ENCODE measurements at regions not wholly inside any gene's neighbourhood (a gene's known extent, or its start where the extent isn't known, plus 50 kb on each side); places are given as distances from the start of the nearest gene placed in this dataset.
"Not testable (repeated sequence)": the region's sequence is repeated elsewhere in the genome, so short reads cannot be mapped to it uniquely, and the experiment has no call there.

GRCh38 chr1:115153966-115154557, 64.8 kb upstream of the TSPAN2 start:
- no peak overlapping the region for H2AFZ ChIP-seq (ENCODE audit: low read depth, low read length)
- no peak for DNase-seq
- no peaks in the 10 kb centered on the region for H3K9me3 ChIP-seq (ENCODE audit: control insufficient read depth, low read length)
- H2BK120ac ChIP-seq (ENCODE audit: low read depth, low read length): no peak overlapping the region
- H2BK15ac ChIP-seq (ENCODE audit: low read depth, poor library complexity, severe bottlenecking): no peak overlapping the region
- no peak overlapping the region for H4K91ac ChIP-seq (ENCODE audit: low read length)
- no peaks in the 10 kb centered on the region for H3K27me3 ChIP-seq (ENCODE audit: control insufficient read depth in 1 of 2, insufficient read depth in 1 of 2, low read length in 2 of 2)
- no peak overlapping the region for H3K4me2 ChIP-seq (ENCODE audit: low read length, poor library complexity, severe bottlenecking)
- H3K36me3 ChIP-seq (ENCODE audit: control insufficient read depth in 1 of 2, insufficient read depth in 2 of 2, low read depth in 1 of 2, low read length in 2 of 2): no peaks in the 10 kb centered on the region
- no peak overlapping the region for H3K27ac ChIP-seq (ENCODE audit: low read length, poor library complexity, severe bottlenecking)
- H3K18ac ChIP-seq (ENCODE audit: low read depth in 1 of 2, low read length in 2 of 2): no peak overlapping the region
- no peak overlapping the region for H3K9ac ChIP-seq (ENCODE audit: low read length)
- WGBS: 95% methylated on average over 4 of the region's 5 CpGs
- H3K14ac ChIP-seq (ENCODE audit: low read length in 2 of 2): no peak overlapping the region
- H3K4me3 ChIP-seq (ENCODE audit: insufficient read depth in 1 of 2, low read depth in 1 of 2, low read length in 2 of 2): no peak overlapping the region
- no peak overlapping the region for H2BK12ac ChIP-seq (ENCODE audit: low read length in 2 of 2)
- H2BK5ac ChIP-seq (ENCODE audit: low read depth, low read length, poor library complexity, severe bottlenecking): no peak overlapping the region
- H2AK5ac ChIP-seq (ENCODE audit: low read length, severe bottlenecking): no peak overlapping the region
- H4K8ac ChIP-seq (ENCODE audit: low read length): no peak overlapping the region
- H3K4me1 ChIP-seq (ENCODE audit: control insufficient read depth, insufficient read depth, low read depth, low read length): no peaks in the 10 kb centered on the region
- no peaks in the 10 kb centered on the region for H3K79me1 ChIP-seq (replicated peaks; ENCODE audit: low read length, poor library complexity, severe bottlenecking)
- H3K4ac ChIP-seq (ENCODE audit: low read depth in 1 of 2, low read length in 2 of 2): no peak overlapping the region
- H3K23ac ChIP-seq (ENCODE audit: low read length in 2 of 2): no peak overlapping the region

GRCh38 chr1:115147928-115148327, 58.6 kb upstream of the TSPAN2 start:
- H3K9ac ChIP-seq (ENCODE audit: low read length); H2BK5ac ChIP-seq (ENCODE audit: low read depth, low read length, poor library complexity, severe bottlenecking); H3K27ac ChIP-seq (ENCODE audit: low read length, poor library complexity, severe bottlenecking); H2AK5ac ChIP-seq (ENCODE audit: low read length, severe bottlenecking); H4K91ac ChIP-seq (ENCODE audit: low read length); H3K14ac ChIP-seq (ENCODE audit: low read length in 2 of 2); H3K23ac ChIP-seq (ENCODE audit: low read length in 2 of 2); DNase-seq; H3K18ac ChIP-seq (ENCODE audit: low read depth in 1 of 2, low read length in 2 of 2); H3K4me3 ChIP-seq (ENCODE audit: insufficient read depth in 1 of 2, low read depth in 1 of 2, low read length in 2 of 2); H3K36me3 ChIP-seq (ENCODE audit: control insufficient read depth in 1 of 2, insufficient read depth in 2 of 2, low read depth in 1 of 2, low read length in 2 of 2); H2BK15ac ChIP-seq (ENCODE audit: low read depth, poor library complexity, severe bottlenecking); H3K4me2 ChIP-seq (ENCODE audit: low read length, poor library complexity, severe bottlenecking); H3K4ac ChIP-seq (ENCODE audit: low read depth in 1 of 2, low read length in 2 of 2); H2AFZ ChIP-seq (ENCODE audit: low read depth, low read length); H2BK120ac ChIP-seq (ENCODE audit: low read depth, low read length); H2BK12ac ChIP-seq (ENCODE audit: low read length in 2 of 2); H3K27me3 ChIP-seq (ENCODE audit: control insufficient read depth in 1 of 2, insufficient read depth in 1 of 2, low read length in 2 of 2); H4K8ac ChIP-seq (ENCODE audit: low read length); H3K79me1 ChIP-seq (replicated peaks; ENCODE audit: low read length, poor library complexity, severe bottlenecking); H3K4me1 ChIP-seq (ENCODE audit: control insufficient read depth, insufficient read depth, low read depth, low read length); H3K9me3 ChIP-seq (ENCODE audit: control insufficient read depth, low read length): not testable (repeated sequence)
- 34% methylated on average over 13 of the region's 22 CpGs for WGBS

GRCh38 chr1:115145226-115145625, 55.9 kb upstream of the TSPAN2 start:
- no peak overlapping the region for H3K27ac ChIP-seq (ENCODE audit: low read length, poor library complexity, severe bottlenecking)
- H2BK120ac ChIP-seq (ENCODE audit: low read depth, low read length): no peak overlapping the region
- no peak overlapping the region for H2AFZ ChIP-seq (ENCODE audit: low read depth, low read length)
- H4K8ac ChIP-seq (ENCODE audit: low read length): no peak overlapping the region
- no peak overlapping the region for H4K91ac ChIP-seq (ENCODE audit: low read length)
- no peaks in the 10 kb centered on the region for H3K36me3 ChIP-seq (ENCODE audit: control insufficient read depth in 1 of 2, insufficient read depth in 2 of 2, low read depth in 1 of 2, low read length in 2 of 2)
- no peak overlapping the region for H3K4me3 ChIP-seq (ENCODE audit: insufficient read depth in 1 of 2, low read depth in 1 of 2, low read length in 2 of 2)
- no peak overlapping the region for H2BK12ac ChIP-seq (ENCODE audit: low read length in 2 of 2)
- H3K4me2 ChIP-seq (ENCODE audit: low read length, poor library complexity, severe bottlenecking): no peak overlapping the region
- H3K23ac ChIP-seq (ENCODE audit: low read length in 2 of 2): no peak overlapping the region
- H2AK5ac ChIP-seq (ENCODE audit: low read length, severe bottlenecking): no peak overlapping the region
- no peak overlapping the region for H3K14ac ChIP-seq (ENCODE audit: low read length in 2 of 2)
- H3K4ac ChIP-seq (ENCODE audit: low read depth in 1 of 2, low read length in 2 of 2): no peak overlapping the region
- no peaks in the 10 kb centered on the region for H3K79me1 ChIP-seq (replicated peaks; ENCODE audit: low read length, poor library complexity, severe bottlenecking)
- H2BK5ac ChIP-seq (ENCODE audit: low read depth, low read length, poor library complexity, severe bottlenecking): no peak overlapping the region
- no peak for DNase-seq
- no peaks in the 10 kb centered on the region for H3K9me3 ChIP-seq (ENCODE audit: control insufficient read depth, low read length)
- H3K27me3 ChIP-seq (ENCODE audit: control insufficient read depth in 1 of 2, insufficient read depth in 1 of 2, low read length in 2 of 2): no peaks in the 10 kb centered on the region
- no CpG with 5 or more reads among the region's 1 CpG for WGBS
- H2BK15ac ChIP-seq (ENCODE audit: low read depth, poor library complexity, severe bottlenecking): no peak overlapping the region
- H3K18ac ChIP-seq (ENCODE audit: low read depth in 1 of 2, low read length in 2 of 2): no peak overlapping the region
- H3K4me1 ChIP-seq (ENCODE audit: control insufficient read depth, insufficient read depth, low read depth, low read length): peaks cover 2% of the 10 kb centered on the region
- no peak overlapping the region for H3K9ac ChIP-seq (ENCODE audit: low read length)

- Histone ChIP-seq H3K27ac (ENCODE audit: low read length, poor library complexity, severe bottlenecking) (no peak overlapping the region), H3K4me1 (ENCODE audit: control insufficient read depth, insufficient read depth, low read depth, low read length) (peaks cover 2% of the 10 kb centered on the region), H3K14ac (ENCODE audit: low read length in 2 of 2) (no peak overlapping the region), H2AFZ (ENCODE audit: low read depth, low read length) (no peak overlapping the region), H2BK120ac (ENCODE audit: low read depth, low read length) (no peak overlapping the region), H2BK12ac (ENCODE audit: low read length in 2 of 2) (no peak overlapping the region), H2BK15ac (ENCODE audit: low read depth, poor library complexity, severe bottlenecking) (no peak overlapping the region), H2BK5ac (ENCODE audit: low read depth, low read length, poor library complexity, severe bottlenecking) (no peak overlapping the region), H3K4me3 (ENCODE audit: insufficient read depth in 1 of 2, low read depth in 1 of 2, low read length in 2 of 2) (no peak overlapping the region), H3K79me1 (replicated peaks; ENCODE audit: low read length, poor library complexity, severe bottlenecking) (no peaks in the 10 kb centered on the region), H3K27me3 (ENCODE audit: control insufficient read depth in 1 of 2, insufficient read depth in 1 of 2, low read length in 2 of 2) (no peaks in the 10 kb centered on the region), H3K4me2 (ENCODE audit: low read length, poor library complexity, severe bottlenecking) (no peak overlapping the region), H3K23ac (ENCODE audit: low read length in 2 of 2) (no peak overlapping the region), H4K8ac (ENCODE audit: low read length) (no peak overlapping the region), H3K9ac (ENCODE audit: low read length) (no peak overlapping the region), H2AK5ac (ENCODE audit: low read length, severe bottlenecking) (no peak overlapping the region), H4K91ac (ENCODE audit: low read length) (no peak overlapping the region), H3K4ac (ENCODE audit: low read depth in 1 of 2, low read length in 2 of 2) (no peak overlapping the region), H3K18ac (ENCODE audit: low read depth in 1 of 2, low read length in 2 of 2) (no peak overlapping the region), H3K36me3 (ENCODE audit: control insufficient read depth in 1 of 2, insufficient read depth in 2 of 2, low read depth in 1 of 2, low read length in 2 of 2) (no peaks in the 10 kb centered on the region), H3K9me3 (ENCODE audit: control insufficient read depth, low read length) (no peaks in the 10 kb centered on the region)
- WGBS: 71% methylated on average over 2 of the region's 2 CpGs
- DNase-seq: no peak
Observed at GRCh38 chr1:115144176-115144575, 54.9 kb upstream of the TSPAN2 start.

Data from mesenchymal stem cell (in vitro differentiated cells and primary cell).